GM18858 (cell line): ENCODE measurements at regions not wholly inside any gene's neighbourhood (a gene's known extent, or its start where the extent isn't known, plus 50 kb on each side); places are given as distances from the start of the nearest gene placed in this dataset.

Experiments
- ATAC-seq: cut with Tn5 transposase; IDR thresholded peaks from one replicate; pipeline ENCODE4 v1.9.1; 2021; ENCODE audit not compliant: unreplicated experiment

- no peak for ATAC-seq
Observed at GRCh38 chr14:86675059-86675458, 1145.1 kb downstream of the FLRT2 start.

- no peak for ATAC-seq
Observed at GRCh38 chr14:86673523-86673969, 1143.6 kb downstream of the FLRT2 start.

GRCh38 chr14:86672080-86672479 lies 1142.1 kb downstream of the FLRT2 start:
- no peak for ATAC-seq

- no peak for ATAC-seq
Observed at GRCh38 chr14:86665975-86666374, 1136.0 kb downstream of the FLRT2 start.

GRCh38 chr14:86662334-86662733 lies 1132.4 kb downstream of the FLRT2 start:
- ATAC-seq, result no peak

- ATAC-seq, result no peak
Observed at GRCh38 chr14:86654558-86655184, 1124.7 kb downstream of the FLRT2 start.

- ATAC-seq, result no peak
Observed at GRCh38 chr14:86652526-86652925, 1122.6 kb downstream of the FLRT2 start.

- no peak for ATAC-seq
Observed at GRCh38 chr14:86646696-86647690, 1117.0 kb downstream of the FLRT2 start.

- no peak for ATAC-seq
Observed at GRCh38 chr14:86646125-86646524, 1116.2 kb downstream of the FLRT2 start.

- ATAC-seq, result no peak
Observed at GRCh38 chr14:86641310-86641709, 1111.4 kb downstream of the FLRT2 start.

GRCh38 chr14:86640288-86640687 lies 1110.3 kb downstream of the FLRT2 start:
- no peak for ATAC-seq

- ATAC-seq, result no peak
Observed at GRCh38 chr14:86639666-86640065, 1109.7 kb downstream of the FLRT2 start.

- ATAC-seq, result no peak
Observed at GRCh38 chr14:86639146-86639545, 1109.2 kb downstream of the FLRT2 start.

GRCh38 chr14:86627080-86627479 lies 1097.1 kb downstream of the FLRT2 start:
- ATAC-seq, result no peak

GRCh38 chr14:86626530-86626929 lies 1096.6 kb downstream of the FLRT2 start:
- no peak for ATAC-seq

- no peak for ATAC-seq
Observed at GRCh38 chr14:86625637-86626036, 1095.7 kb downstream of the FLRT2 start.

GRCh38 chr14:86619726-86620125 lies 1089.8 kb downstream of the FLRT2 start:
- no peak for ATAC-seq

- ATAC-seq, result no peak
Observed at GRCh38 chr14:86613786-86614185, 1083.8 kb downstream of the FLRT2 start.

GRCh38 chr14:86613126-86613525 lies 1083.2 kb downstream of the FLRT2 start:
- no peak for ATAC-seq

GRCh38 chr14:86604561-86604960 lies 1074.6 kb downstream of the FLRT2 start:
- no peak for ATAC-seq

- no peak for ATAC-seq
Observed at GRCh38 chr14:86602263-86602662, 1072.3 kb downstream of the FLRT2 start.

GRCh38 chr14:86601813-86602212 lies 1071.9 kb downstream of the FLRT2 start:
- no peak for ATAC-seq
